AG04450 (cell line): ENCODE measurements at regions not wholly inside any gene's neighbourhood (a gene's known extent, or its start where the extent isn't known, plus 50 kb on each side); places are given as distances from the start of the nearest gene placed in this dataset.

Experiments
- CTCF ChIA-PET: fragments of 300-600, 350-600 bp; formaldehyde crosslinking; extraction: SDS; loops from one replicate; lab custom pipeline; 2022; ENCODE audit warnings: antibody characterized with exemption, inconsistent platforms; lab: Charles Lee
- POLR2A ChIA-PET: fragments of 350-600 bp; formaldehyde crosslinking; extraction: SDS; loops from one replicate; lab custom pipeline; 2021; ENCODE audit warnings: antibody characterized with exemption, inconsistent platforms; lab: Yijun Ruan, JAX
- DNase-seq: peaks from one replicate; pipeline ENCODE4 v3.0.0-alpha.2; 2011; ENCODE audit warnings: low read depth, low spot score
- H3K27ac ChIP-seq: one replicate; pipeline ENCODE4 v1.5.1; 2012; ENCODE audit warnings: low read depth, low read length, control low read depth
- H3K27me3 ChIP-seq: one replicate; pipeline ENCODE4 v1.6.0; 2012; ENCODE audit warnings: low read length; ENCODE audit not compliant: control insufficient read depth, insufficient read depth
- H3K4me3 ChIP-seq: 2 replicates; pipeline ENCODE4 v1.5.1; 2011; ENCODE audit warnings: mild to moderate bottlenecking, low read depth, low read length, control low read depth
- H3K9me3 ChIP-seq: 2 replicates; pipeline ENCODE4 v1.5.1; 2012; ENCODE audit warnings: low read length; ENCODE audit not compliant: control insufficient read depth, insufficient read depth
- CTCF ChIP-seq: IDR thresholded peaks from 2 replicates; pipeline ENCODE4 v1.5.1; 2011; ENCODE audit warnings: low read depth, low read length, control low read depth, inconsistent platforms

- CTCF ChIA-PET, result no interaction called here
- H3K4me3 ChIP-seq, result no peak overlapping the region
- H3K9me3 ChIP-seq, result no peaks in the 10 kb centered on the region
- H3K27ac ChIP-seq, result no peak overlapping the region
- DNase-seq, result no peak
- TF ChIP-seq CTCF, result no peak
- POLR2A ChIA-PET, result no interaction called here
- no peaks in the 10 kb centered on the region for H3K27me3 ChIP-seq
Observed at GRCh38 chr7:80587538-80587937, 50.9 kb upstream of the CD36 start.

GRCh38 chr7:80588591-80588990 is 49.9 kb upstream of the CD36 start:
- H3K27ac ChIP-seq, result no peak overlapping the region
- H3K4me3 ChIP-seq, result no peak overlapping the region
- CTCF ChIA-PET, result no interaction called here
- no peak for DNase-seq
- H3K27me3 ChIP-seq, result no peaks in the 10 kb centered on the region
- POLR2A ChIA-PET, result no interaction called here
- H3K9me3 ChIP-seq, result no peaks in the 10 kb centered on the region; the same call in 1 of the 2 replicates
- no peak for TF ChIP-seq CTCF
